HG03095 (cell line): ENCODE measurements at regions not wholly inside any gene's neighbourhood (a gene's known extent, or its start where the extent isn't known, plus 50 kb on each side); places are given as distances from the start of the nearest gene placed in this dataset.

Experiments used
- ATAC-seq: cut with Tn5 transposase; IDR thresholded peaks from one replicate; pipeline ENCODE4 v1.9.1; 2021; ENCODE audit warnings: moderate library complexity; ENCODE audit not compliant: unreplicated experiment

GRCh38 chr11:134574947-134575346 lies 162.9 kb upstream of the B3GAT1 start:
- ATAC-seq = no peak

GRCh38 chr11:134574425-134574824 lies 162.4 kb upstream of the B3GAT1 start:
- ATAC-seq = no peak

GRCh38 chr11:134573857-134574256 lies 161.8 kb upstream of the B3GAT1 start:
- no peak for ATAC-seq

- no peak for ATAC-seq
These were observed 161.0 kb upstream of the B3GAT1 start for GRCh38 chr11:134572741-134573675.

GRCh38 chr11:134571301-134571700 lies 159.3 kb upstream of the B3GAT1 start:
- no peak for ATAC-seq

- ATAC-seq = no peak
These were observed 157.2 kb upstream of the B3GAT1 start for GRCh38 chr11:134569195-134569594.

GRCh38 chr11:134566311-134566710 lies 154.3 kb upstream of the B3GAT1 start:
- ATAC-seq = no peak

GRCh38 chr11:134565343-134565891 lies 153.4 kb upstream of the B3GAT1 start:
- no peak for ATAC-seq

- ATAC-seq = no peak
These were observed 152.6 kb upstream of the B3GAT1 start for GRCh38 chr11:134564472-134565200.

GRCh38 chr11:134562941-134563471 lies 151.0 kb upstream of the B3GAT1 start:
- no peak for ATAC-seq

GRCh38 chr11:134562196-134562595 lies 150.2 kb upstream of the B3GAT1 start:
- no peak for ATAC-seq

GRCh38 chr11:134561331-134561720 lies 149.3 kb upstream of the B3GAT1 start:
- ATAC-seq = no peak

- ATAC-seq = no peak
These were observed 148.7 kb upstream of the B3GAT1 start for GRCh38 chr11:134560566-134561330.

- ATAC-seq = no peak
These were observed 148.0 kb upstream of the B3GAT1 start for GRCh38 chr11:134560066-134560465.

GRCh38 chr11:134559602-134559962 lies 147.5 kb upstream of the B3GAT1 start:
- no peak for ATAC-seq

GRCh38 chr11:134558916-134559601 lies 147.0 kb upstream of the B3GAT1 start:
- no peak for ATAC-seq

- ATAC-seq = no peak
These were observed 146.3 kb upstream of the B3GAT1 start for GRCh38 chr11:134558258-134558835.

- ATAC-seq = no peak
These were observed 145.7 kb upstream of the B3GAT1 start for GRCh38 chr11:134557571-134558257.

GRCh38 chr11:134556186-134556585 lies 144.1 kb upstream of the B3GAT1 start:
- no peak for ATAC-seq
